Endothelial cell of umbilical vein (primary cell): ENCODE measurements at regions not wholly inside any gene's neighbourhood (a gene's known extent, or its start where the extent isn't known, plus 50 kb on each side); places are given as distances from the start of the nearest gene placed in this dataset.

Source experiments
- BruUV-seq: library from RNA; stranded (reverse); fragments of 400-500 nt; replicated peaks from 2 replicates; lab custom pipeline; 2021; lab: Mats Ljungman, UMichigan
- CTCF ChIA-PET: fragments of 300-600, 350-600 bp; sonication (Branson Sonifier 250); formaldehyde crosslinking; loops from one replicate; lab custom pipeline; 2021; ENCODE audit warnings: antibody characterized with exemption, inconsistent platforms; lab: Charles Lee
- POLR2A ChIA-PET: fragments of 300-600, 350-600 bp; sonication (Branson Sonifier 250); formaldehyde crosslinking; loops from one replicate; lab custom pipeline; 2021; ENCODE audit warnings: antibody characterized with exemption, inconsistent platforms; lab: Charles Lee
- DNase-seq: peaks from one replicate; pipeline ENCODE4 v3.0.0-alpha.2; 2011; ENCODE audit warnings: low read depth, low spot score
- FAIRE-seq: peaks from 2 replicates; lab custom pipeline; 2011; peaks lifted over from hg19 to GRCh38; lab: Jason Lieb, UNC
- H2AFZ ChIP-seq: 2 replicates; pipeline ENCODE4 v1.6.0; 2012; ENCODE audit warnings: low read depth, low read length, control low read depth, inconsistent platforms
- H3K27ac ChIP-seq: 2 replicates; pipeline ENCODE4 v1.5.1; 2011; ENCODE audit warnings: low read depth, mild to moderate bottlenecking, control low read depth, low read length, moderate library complexity; ENCODE audit not compliant: insufficient read depth
- H3K27me3 ChIP-seq, 2 experiments: 2 replicates each; pipeline versions ENCODE4 v1.6.0 to v1.6.1; 2011; ENCODE audit warnings: low read length in 2 of 2, mixed read lengths in 1 of 2; ENCODE audit not compliant: control insufficient read depth in 2 of 2, insufficient read depth in 2 of 2
- H3K36me3 ChIP-seq, 2 experiments: 2 replicates in 1 of 2; 3 replicates in 1 of 2; pipeline ENCODE4 v1.5.1; 2011; ENCODE audit warnings: low read length in 2 of 2, mild to moderate bottlenecking in 1 of 2, moderate library complexity in 1 of 2; ENCODE audit not compliant: control insufficient read depth in 2 of 2, insufficient read depth in 2 of 2; ENCODE audit errors: extremely low read depth in 1 of 2
- H3K4me1 ChIP-seq: 3 replicates; pipeline ENCODE4 v1.5.1; 2011; ENCODE audit warnings: mild to moderate bottlenecking, low read length; ENCODE audit not compliant: control insufficient read depth, insufficient read depth; ENCODE audit errors: extremely low read depth
- H3K4me2 ChIP-seq: 2 replicates; pipeline ENCODE4 v1.6.1; 2011; ENCODE audit warnings: low read length, control low read depth, mixed read lengths; ENCODE audit not compliant: insufficient read depth
- H3K4me3 ChIP-seq, 3 experiments: fragments of 200-600 bp in 1 of 3; sonication (generic), shearing (Covaris generic) in 1 of 3; replicated peaks in 1 of 3; 2 replicates each; pipeline ENCODE4 v1.5.1; 2011 to 2016; ENCODE audit warnings: control low read depth in 3 of 3, low read length in 3 of 3, mild to moderate bottlenecking in 2 of 3, inconsistent platforms in 1 of 3, low read depth in 1 of 3, moderate library complexity in 1 of 3; ENCODE audit not compliant: insufficient read depth in 1 of 3
- H3K79me2 ChIP-seq: 2 replicates; pipeline ENCODE4 v1.6.0; 2012; ENCODE audit warnings: low read length, inconsistent platforms; ENCODE audit not compliant: control insufficient read depth, insufficient read depth
- H3K9ac ChIP-seq: replicated peaks from 2 replicates; pipeline ENCODE3; 2011; ENCODE audit warnings: low read length, control low read depth; ENCODE audit not compliant: insufficient read depth; ENCODE audit errors: extremely low read depth
- H3K9me1 ChIP-seq: replicated peaks from 3 replicates; pipeline ENCODE4 v1.6.0; 2011; ENCODE audit warnings: mild to moderate bottlenecking, low read length; ENCODE audit not compliant: control insufficient read depth, insufficient read depth; ENCODE audit errors: extremely low read depth
- H3K9me3 ChIP-seq: replicated peaks from 2 replicates; pipeline ENCODE4 v1.5.1; 2012; ENCODE audit warnings: low read length, inconsistent platforms; ENCODE audit not compliant: control insufficient read depth, insufficient read depth
- H4K20me1 ChIP-seq: replicated peaks from 2 replicates; pipeline ENCODE3; 2011; ENCODE audit warnings: mild to moderate bottlenecking, low read length; ENCODE audit not compliant: control insufficient read depth, insufficient read depth; ENCODE audit errors: extremely low read depth
- EZH2 ChIP-seq: IDR thresholded peaks from 2 replicates; pipeline ENCODE4 v1.6.1; 2012; ENCODE audit warnings: borderline replicate concordance, low read depth, mild to moderate bottlenecking, moderate library complexity, low read length, inconsistent platforms; ENCODE audit not compliant: severe bottlenecking
- FOS ChIP-seq: IDR thresholded peaks from 2 replicates; pipeline ENCODE4 v1.6.1; 2011; ENCODE audit warnings: mild to moderate bottlenecking, low read length, moderate library complexity, borderline replicate concordance; ENCODE audit not compliant: insufficient read depth
- GATA2 ChIP-seq: IDR thresholded peaks from 2 replicates; pipeline ENCODE4 v1.7.0; 2011; ENCODE audit warnings: low read depth, mild to moderate bottlenecking, moderate library complexity, mixed read lengths, low read length; ENCODE audit not compliant: insufficient read length, insufficient read depth
- JUN ChIP-seq: IDR thresholded peaks from 2 replicates; pipeline ENCODE4 v1.6.1; 2011; ENCODE audit warnings: borderline replicate concordance, low read depth; ENCODE audit not compliant: insufficient read length, insufficient read depth
- MYC ChIP-seq: IDR thresholded peaks from one replicate; pipeline ENCODE4 v1.6.1; 2011; ENCODE audit warnings: mild to moderate bottlenecking, low read depth, low read length
- POLR2A ChIP-seq: IDR thresholded peaks from 2 replicates; pipeline ENCODE4 v1.6.1; 2012; ENCODE audit warnings: low read depth, mild to moderate bottlenecking, control low read depth, low read length
- POLR2AphosphoS5 ChIP-seq: IDR thresholded peaks from 2 replicates; pipeline ENCODE4 v1.6.1; 2012; ENCODE audit warnings: low read depth, mild to moderate bottlenecking, control low read depth, low read length, moderate library complexity; ENCODE audit not compliant: insufficient read depth
- dilution Hi-C: fragments of 300-500 bp; cut with MboI; formaldehyde crosslinking; loops from one replicate; pipeline ENCODE4 v1.15.0; 2019; ENCODE audit warnings: low sequenced_read_pairs; ENCODE audit not compliant: extremely low pct_ligation_motif_present
- intact Hi-C: fragments of 100-400 bp; cut with micrococcal nuclease; formaldehyde crosslinking; loops from one replicate; pipeline ENCODE4 v1.10.0; 2022
- TF ChIP-seq, protein P1 (sequence below), 2 donors: IDR thresholded peaks; 1 replicate in 1 of 2; 2 replicates in 1 of 2; pipeline ENCODE4 v1.5.1; 2011; ENCODE audit warnings: low read length in 2 of 2, mild to moderate bottlenecking in 2 of 2, moderate library complexity in 2 of 2, control low read depth in 1 of 2, inconsistent platforms in 1 of 2, low read depth in 1 of 2; ENCODE audit not compliant: insufficient read depth in 1 of 2; ENCODE audit errors: extremely low read depth in 1 of 2
- TF ChIP-seq, protein P2 (sequence below): IDR thresholded peaks from 2 replicates; pipeline ENCODE4 v1.6.1; 2011; ENCODE audit not compliant: insufficient read depth, insufficient read length

DNA sequence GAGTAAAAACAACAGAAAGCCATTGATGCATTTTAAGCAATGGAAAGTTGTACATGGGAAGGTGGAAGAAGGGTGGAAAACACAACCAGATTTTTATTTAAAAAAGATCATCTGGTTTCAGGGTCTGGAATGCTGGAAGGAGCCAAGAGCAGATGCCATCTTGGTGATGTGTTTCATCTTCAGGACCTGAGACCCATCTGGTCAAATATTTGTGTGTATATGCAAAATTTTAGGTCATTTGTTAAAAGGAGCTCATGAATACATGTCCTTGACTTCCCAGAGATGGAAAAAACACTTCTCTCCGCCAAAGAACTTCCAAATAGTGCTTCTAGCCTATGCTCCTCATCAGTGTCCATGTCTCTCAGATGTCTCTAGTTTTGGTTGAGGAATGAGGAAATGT, 110.6 kb upstream of the GDNF start:
- Histone ChIP-seq H3K4me2 (no peak overlapping the region), H3K36me3 (no peaks in the 10 kb centered on the region), H4K20me1 (no peaks in the 10 kb centered on the region), H3K4me1 (no peaks in the 10 kb centered on the region), H3K9ac (no peak overlapping the region), H3K4me3 (no peak overlapping the region), H3K79me2 (no peaks in the 10 kb centered on the region), H3K9me3 (no peaks in the 10 kb centered on the region), H3K27ac (no peak overlapping the region), H3K27me3 (peaks cover 0 to 2% of the 10 kb centered on the region in 2 experiments), H2AFZ (no peak overlapping the region), H3K9me1 (no peaks in the 10 kb centered on the region)
- FAIRE-seq (no peak), DNase-seq (no peak)
- TF ChIP-seq, protein P1, sequence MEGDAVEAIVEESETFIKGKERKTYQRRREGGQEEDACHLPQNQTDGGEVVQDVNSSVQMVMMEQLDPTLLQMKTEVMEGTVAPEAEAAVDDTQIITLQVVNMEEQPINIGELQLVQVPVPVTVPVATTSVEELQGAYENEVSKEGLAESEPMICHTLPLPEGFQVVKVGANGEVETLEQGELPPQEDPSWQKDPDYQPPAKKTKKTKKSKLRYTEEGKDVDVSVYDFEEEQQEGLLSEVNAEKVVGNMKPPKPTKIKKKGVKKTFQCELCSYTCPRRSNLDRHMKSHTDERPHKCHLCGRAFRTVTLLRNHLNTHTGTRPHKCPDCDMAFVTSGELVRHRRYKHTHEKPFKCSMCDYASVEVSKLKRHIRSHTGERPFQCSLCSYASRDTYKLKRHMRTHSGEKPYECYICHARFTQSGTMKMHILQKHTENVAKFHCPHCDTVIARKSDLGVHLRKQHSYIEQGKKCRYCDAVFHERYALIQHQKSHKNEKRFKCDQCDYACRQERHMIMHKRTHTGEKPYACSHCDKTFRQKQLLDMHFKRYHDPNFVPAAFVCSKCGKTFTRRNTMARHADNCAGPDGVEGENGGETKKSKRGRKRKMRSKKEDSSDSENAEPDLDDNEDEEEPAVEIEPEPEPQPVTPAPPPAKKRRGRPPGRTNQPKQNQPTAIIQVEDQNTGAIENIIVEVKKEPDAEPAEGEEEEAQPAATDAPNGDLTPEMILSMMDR (IDR thresholded peaks at IDR 0.05; ENCODE audit: extremely low read depth in 1 of 2, insufficient read depth in 1 of 2, low read depth in 1 of 2, low read length in 2 of 2) = no peak
- TF ChIP-seq, protein P2, sequence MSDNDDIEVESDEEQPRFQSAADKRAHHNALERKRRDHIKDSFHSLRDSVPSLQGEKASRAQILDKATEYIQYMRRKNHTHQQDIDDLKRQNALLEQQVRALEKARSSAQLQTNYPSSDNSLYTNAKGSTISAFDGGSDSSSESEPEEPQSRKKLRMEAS = no peak
- no peak for TF ChIP-seq POLR2AphosphoS5
- no peak for TF ChIP-seq POLR2A
- TF ChIP-seq FOS = no peak
- no peak for TF ChIP-seq EZH2
- no peak for TF ChIP-seq JUN
- TF ChIP-seq MYC = no peak
- no peak for TF ChIP-seq GATA2
- CTCF ChIA-PET = interaction anchor here (1.5 kb wide), 1 partner anchor 10 kb away, joined by 4 read pairs; no protein-coding TSS in a partner anchor
- intact Hi-C loops = no loop called here
- dilution Hi-C loops = no loop called here
- POLR2A ChIA-PET = no interaction called here
- no TSS peak for BruUV-seq
